CMK (cell line): ENCODE measurements at regions not wholly inside any gene's neighbourhood (a gene's known extent, or its start where the extent isn't known, plus 50 kb on each side); places are given as distances from the start of the nearest gene placed in this dataset.
"Not testable (repeated sequence)": the region's sequence is repeated elsewhere in the genome, so short reads cannot be mapped to it uniquely, and the experiment has no call there.

Experiments used
- DNase-seq: peaks from one replicate; pipeline ENCODE4 v3.0.0-alpha.2; 2010; ENCODE audit warnings: low read depth

DNA sequence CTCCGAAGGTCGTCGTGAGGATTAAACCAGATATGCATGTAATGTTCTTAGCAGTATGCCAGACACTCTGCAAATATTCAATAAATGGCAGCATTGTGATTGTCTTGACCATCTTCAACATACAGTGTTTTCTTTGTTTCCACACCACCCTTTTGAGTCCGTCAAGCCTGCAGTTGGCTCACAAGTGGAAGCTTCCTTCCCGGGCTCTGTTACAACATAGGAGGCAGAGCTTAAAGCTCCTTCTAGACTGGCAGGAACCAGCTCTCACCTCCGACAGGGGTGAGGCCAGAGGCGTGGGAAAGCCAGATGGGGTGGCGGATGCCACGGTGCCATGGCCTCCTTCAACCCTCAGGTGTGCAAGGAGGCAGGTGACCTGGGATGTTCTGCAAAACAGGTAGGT lies 138.3 kb downstream of the FOXL1 start:
- no peak for DNase-seq

DNA sequence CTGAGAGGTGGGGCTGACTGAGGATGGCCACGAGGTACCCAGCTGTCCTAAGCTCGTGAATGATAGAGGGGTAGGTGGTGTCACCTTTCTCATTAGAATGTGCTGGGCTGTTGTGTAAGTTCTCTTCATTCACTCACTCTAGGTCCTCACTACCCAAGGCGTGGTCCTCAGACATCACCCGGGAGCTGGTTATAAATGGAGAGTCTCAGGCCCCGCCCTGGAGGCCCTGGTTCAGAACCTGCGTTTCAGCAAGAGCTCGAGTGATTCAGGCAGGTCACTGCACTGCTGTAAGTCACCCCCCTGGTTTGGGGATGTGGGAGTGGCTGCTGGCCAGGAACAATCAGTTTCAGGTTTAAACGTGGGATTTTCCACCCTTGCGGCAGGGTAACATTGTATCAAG lies 139.8 kb downstream of the FOXL1 start:
- no peak for DNase-seq

DNA sequence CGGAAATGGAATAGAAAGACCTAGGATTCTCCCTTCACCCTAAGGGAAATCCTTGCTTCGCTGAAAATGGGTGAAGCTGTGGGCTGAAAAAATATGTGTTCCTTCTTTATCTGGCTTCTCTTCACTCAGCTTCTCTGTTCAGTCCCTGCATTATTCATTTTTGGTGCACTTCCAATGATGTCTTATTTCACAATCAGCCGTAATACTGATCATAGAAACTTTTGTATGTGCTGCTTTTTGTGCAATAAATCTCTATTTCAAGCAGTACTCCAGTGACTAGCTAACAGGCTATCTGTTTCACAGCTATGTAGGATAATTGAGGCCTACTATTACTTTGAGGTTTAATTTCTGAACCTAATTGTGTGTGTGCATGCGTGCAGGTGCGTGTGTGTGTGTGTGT lies 144.6 kb downstream of the FOXL1 start:
- no peak for DNase-seq

DNA sequence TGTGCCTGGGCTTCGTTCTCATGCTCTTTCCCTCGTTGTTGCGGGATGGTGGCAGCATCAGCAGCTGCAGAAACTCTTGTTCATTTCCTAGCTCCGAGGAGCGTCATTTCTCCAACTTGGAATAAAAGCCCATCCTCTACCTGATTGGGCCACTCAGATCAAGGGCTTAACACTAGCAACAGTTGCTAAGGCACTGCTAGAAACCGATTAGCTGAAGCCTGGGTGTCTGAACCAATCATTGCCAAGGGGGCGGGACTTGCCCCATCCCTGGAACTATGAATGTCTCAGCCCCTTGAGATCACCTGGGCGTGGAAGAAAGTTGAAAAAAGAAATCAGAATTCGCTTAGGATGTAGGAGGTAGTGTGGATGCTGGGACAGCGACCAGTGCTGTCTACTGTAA lies 145.3 kb downstream of the FOXL1 start:
- no peak for DNase-seq

DNA sequence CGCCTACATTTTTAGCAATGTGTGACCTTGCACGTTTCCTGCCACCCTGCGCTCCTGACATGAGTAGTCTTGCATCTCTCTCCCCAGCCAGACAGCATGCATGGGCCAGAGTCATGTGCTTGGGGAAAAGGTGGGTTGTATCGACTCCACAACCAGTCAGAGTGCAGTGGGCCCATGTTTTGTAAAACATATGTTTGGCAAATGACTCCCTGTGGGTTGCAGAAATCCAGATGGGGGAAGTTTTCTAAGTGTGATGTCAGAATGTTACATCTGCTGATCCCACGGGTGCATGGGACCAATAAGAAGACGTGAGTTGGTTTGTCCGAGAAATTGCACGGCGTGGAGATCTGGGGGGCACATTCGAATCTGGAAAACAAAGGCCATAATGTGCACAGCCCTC lies 147.1 kb downstream of the FOXL1 start:
- DNase-seq = no peak

DNA sequence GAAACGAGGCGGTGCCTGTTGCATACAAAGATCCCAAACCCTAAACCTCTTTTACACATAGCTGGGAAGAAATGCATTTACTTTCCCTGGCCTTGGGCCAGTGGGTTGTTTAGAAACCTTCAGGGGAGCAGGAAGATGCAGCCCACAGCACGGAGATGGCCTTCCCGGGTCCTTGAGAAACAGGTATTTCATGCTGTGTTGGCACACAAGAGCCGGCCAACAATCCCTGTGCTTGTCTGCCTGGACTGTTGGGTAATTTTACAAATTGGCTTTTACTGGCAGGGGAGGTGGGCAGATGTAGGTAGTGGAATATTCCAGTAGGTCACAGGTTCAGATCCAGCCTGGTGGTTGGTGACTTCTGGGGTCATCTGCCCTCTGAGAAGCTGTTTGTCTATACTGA lies 148.0 kb downstream of the FOXL1 start:
- DNase-seq = no peak

DNA sequence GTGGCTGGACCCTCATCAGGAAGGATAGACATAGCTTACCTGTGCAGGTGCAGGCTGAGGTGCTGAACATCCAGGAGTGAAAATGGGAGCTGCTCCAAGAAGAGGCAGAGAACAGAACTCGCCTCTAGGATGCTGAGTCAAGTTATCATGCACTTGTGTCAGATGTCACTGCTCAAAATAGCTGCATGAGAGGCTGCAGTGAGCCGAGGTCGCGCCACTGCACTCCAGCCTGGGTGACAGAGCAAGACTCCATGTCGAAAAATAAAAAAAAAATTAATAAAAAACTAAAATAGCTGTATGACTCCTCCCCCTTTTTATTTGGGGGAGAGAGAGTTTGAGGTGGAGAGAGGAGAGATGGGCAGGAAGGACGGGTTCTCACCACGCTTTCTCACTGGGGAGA lies 148.8 kb downstream of the FOXL1 start:
- no peak for DNase-seq

DNA sequence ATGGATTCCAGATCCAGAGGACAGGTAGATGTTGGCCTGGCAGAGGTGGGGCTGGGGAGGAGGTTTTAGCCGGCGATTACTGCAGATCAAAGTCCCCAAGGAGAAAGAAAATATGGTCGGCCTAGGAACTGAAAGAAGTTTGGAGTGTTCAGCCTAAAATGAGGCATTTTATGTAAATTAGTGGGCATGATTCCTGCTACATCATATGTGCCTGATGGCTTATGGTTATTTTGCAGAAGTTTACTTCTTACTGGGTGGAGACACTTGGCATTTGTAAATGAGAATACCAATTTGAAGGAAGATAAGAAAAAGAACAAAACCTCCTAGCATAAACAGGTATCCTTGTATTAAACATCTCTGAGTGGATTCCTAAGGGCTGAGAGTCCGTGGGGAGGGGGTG lies 149.3 kb downstream of the FOXL1 start:
- no peak for DNase-seq

DNA sequence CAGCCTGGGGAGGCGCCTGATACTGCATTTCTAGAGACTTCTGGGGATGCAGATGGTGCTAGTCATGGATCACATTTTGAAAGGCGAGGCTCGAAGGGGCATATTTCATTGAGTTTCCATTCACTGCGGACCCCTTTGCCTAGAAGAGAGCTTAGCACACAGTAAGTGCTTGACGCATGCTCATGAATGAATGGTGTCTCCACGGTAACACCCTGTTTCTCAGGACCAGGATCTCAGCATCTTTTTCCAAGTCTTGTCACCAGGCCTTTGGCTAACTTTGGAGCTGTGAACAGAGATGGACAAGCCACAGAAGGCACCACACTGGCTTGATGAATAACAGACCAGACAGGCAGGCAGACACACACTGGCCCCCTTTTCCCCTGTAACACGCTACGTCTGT lies 151.3 kb downstream of the FOXL1 start:
- no peak for DNase-seq

DNA sequence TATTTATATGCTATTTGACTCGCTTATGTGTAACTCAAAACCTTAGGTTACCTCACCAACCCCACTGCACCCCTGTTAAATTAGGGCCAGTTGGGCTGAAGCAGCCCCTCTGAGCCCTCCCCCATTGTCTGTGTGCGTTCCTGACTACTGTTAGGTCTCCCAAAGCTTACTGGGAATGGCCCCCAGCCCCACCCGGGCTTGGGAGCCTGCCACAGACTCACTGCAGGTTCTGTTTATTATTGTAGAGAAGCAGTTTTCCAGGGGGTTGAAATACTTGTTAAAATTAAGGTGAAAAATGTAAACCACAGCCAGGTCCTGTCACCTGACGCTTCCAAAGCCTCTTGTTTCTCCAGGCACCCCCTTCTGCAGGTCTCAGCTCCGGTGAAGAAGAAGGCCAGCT lies 151.7 kb downstream of the FOXL1 start:
- no peak for DNase-seq

DNA sequence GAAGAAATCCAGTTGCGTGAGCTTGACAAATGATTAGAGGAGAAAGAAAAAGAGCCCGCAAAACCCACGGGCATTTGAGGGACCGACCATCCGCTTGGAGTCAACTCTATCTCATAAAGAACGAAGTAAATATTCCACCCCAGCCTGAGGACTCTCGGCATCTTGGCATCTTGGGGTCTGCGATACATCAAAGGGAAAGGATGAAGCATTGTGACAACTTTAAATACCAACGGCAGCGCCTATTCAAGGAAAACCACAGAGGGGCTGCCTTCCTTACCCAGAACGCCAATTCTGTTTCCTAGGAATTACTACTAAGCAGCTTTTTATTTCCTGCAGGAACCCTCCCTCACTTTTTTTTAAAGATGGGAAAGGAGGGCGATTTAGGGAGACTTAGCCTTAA lies 152.2 kb downstream of the FOXL1 start:
- DNase-seq = no peak

DNA sequence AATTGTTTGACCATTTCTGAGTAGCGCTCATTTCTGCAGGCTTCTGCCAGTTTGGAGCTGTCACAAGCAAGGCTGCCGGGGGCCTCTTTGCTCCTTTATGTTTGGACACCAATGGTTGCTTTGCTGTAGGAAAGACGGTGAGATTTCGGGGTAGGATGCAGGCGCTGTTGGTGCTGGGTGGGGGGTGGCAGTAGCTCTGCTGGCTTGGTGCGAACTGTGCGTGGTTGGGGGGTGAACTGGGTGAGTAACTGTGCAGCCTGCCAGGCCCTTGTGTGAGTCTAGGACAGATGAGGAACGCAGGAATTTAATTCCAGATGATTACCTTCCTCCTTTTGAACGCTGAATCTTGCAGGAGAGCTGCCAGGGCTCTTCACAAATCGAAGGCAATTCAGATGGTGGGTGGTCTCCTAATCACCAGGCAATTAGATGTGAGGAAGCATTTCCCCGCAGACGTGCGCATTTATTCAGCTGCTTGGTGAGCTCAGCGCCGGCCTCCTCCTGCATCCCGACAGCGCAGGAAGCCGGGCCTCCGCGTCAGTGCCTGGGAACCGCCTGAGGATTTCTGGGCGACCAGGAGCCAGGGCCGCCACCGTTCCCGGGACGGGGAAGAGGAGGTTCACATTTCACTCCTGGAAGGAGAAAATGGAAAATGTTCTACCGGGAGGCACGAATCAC lies 154.4 kb downstream of the FOXL1 start:
- no peak for DNase-seq

DNA sequence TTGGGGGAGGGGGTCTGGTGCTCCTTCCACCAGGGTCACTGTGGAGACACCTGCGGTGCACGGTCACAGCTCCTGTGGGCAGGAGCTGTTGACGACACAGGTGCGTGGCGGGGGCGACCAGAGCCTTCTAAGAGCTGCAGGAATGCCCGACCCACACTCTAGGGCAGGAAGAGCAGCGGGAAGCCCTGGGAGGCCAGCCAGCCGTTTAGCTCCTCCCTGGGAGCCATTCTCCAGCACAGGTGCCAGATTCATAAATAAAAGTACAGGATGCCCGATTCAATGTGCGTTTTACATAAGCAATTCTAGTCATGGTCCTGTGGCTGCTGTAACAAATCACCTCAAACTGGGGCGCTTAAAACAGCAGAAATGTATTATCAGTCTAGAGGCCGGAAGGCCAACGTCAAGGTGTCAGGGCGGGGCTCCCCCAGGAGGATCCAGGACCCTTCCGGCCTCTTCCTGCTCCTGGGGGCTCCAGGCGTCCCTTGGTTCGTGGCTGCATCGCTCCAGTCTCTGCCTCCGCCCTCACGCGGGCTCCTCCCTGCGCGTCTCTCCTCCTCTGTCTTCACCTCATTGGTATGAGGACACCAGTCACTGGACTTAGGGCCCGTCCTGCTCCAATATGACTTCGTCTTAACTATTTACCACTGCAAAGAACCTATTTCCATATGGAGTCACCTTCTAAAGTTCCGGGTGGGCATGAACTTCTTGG lies 155.4 kb downstream of the FOXL1 start:
- no peak for DNase-seq

DNA sequence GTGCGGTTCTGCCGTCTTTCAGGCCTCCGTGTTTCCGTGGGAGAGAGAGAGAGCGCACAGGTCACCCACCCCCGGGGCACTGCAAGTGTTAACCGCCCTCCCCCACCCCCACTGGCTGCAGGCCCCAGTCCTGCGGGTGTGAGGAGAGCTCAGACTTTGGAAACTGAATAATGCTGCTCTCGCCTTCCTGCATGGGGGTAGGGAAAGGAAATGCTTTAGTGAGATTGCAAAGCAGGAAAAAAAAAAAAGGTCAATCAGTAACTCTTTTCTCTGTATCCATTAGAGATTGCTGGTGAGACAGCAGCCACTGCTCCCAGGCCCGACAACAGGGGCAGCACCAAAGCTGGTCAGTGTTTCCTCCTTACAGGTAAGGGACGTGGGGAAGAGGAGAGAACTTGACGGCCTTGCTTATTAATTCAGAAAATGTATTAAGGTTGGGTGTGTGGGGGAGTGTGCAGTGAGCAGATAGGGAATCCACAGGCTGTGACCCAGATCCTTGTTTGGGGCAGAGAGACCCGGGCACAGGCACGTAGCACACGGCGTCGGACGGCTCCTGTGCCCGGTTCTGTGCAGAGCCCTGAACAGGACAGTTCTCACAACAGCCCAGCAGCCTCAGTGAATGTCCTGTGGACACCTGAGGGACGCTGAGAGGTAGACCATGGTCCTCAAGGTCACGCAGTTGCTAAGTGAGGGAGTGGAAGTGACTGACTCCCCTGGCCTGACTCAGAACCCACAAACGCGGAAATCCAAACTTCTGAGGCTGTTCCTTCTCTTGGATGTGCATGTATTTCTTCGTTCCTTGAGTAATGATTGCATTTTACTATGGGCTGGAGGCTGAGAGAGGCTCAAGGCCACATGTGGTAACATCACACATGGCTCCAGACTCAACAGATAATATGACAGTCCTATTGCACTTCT lies 156.5 kb downstream of the FOXL1 start:
- DNase-seq = no peak

DNA sequence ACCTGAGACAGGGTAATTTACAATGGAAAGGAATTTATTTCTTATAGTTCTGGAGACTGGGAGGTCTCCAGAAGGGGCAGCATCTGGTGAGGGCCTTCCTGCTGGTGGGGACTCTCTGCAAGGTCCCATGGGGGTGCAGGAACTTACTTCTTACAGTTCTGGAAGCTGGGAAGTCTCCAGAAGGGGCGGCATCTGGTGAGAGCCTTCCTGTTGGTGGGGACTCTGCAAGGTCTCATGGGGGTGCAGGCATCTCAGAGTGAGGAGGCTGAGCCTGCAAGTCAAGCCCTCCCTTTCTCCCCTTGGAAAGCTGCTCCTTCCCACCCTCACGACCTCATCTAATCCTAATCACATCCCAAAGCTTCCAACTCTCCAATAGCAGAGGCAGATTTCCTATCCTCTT lies 157.4 kb downstream of the FOXL1 start:
- no peak for DNase-seq

DNA sequence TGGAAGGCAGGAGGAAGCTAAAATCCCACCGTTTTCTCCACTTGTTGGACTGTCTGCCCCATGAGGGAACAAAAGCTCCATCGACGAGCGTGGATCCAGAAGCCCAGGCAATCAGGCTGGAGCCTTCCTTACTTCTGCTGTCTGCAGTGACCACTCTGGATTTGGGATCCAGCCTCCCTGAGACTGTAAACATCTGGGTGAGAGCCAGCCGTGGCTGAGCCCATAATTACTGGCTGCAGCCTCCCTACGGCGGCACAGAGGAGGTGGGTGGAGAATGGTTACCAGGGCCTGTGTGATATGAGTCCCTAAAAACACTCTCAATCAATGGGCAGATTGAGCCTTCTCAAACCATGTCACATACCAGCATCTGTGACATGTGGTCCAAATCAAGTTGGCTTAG lies 158.2 kb downstream of the FOXL1 start:
- no peak for DNase-seq

DNA sequence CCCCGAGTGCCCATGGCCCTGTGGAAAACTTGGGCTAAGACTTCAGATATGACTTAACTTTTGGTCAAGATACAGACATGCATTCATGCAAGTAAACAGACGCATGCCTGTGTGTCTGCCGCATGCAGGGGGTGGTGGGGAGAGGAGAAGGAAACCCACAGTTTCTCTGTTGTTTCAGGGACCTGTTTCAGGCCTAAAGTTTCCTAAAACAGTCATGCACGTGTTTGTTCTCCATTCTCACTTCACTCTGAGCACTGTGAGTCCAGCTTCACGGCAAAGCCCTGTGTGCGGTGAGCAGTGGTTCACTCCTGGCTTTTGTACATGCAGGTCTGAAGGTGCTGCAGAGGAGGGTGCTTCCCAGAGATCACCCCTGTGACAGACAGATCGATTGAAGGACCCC lies 158.7 kb downstream of the FOXL1 start:
- no peak for DNase-seq

DNA sequence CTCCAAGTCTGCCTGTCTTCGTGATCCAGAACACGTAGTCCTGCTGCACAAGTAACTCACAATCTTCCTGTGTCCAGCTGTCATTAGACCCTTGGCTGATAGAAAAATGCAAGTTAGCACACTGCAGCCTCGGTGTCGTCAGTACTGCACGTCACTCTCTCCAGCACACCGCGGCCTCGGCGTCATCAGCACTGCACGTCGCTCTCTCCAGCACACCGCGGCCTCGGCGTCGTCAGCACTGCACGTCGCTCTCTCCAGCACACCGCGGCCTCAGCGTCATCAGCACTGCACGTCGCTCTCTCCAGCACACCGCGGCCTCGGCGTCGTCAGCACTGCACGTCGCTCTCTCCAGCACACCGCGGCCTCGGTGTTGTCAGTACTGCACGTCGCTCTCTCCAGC lies 160.0 kb downstream of the FOXL1 start:
- not testable (repeated sequence) for DNase-seq

DNA sequence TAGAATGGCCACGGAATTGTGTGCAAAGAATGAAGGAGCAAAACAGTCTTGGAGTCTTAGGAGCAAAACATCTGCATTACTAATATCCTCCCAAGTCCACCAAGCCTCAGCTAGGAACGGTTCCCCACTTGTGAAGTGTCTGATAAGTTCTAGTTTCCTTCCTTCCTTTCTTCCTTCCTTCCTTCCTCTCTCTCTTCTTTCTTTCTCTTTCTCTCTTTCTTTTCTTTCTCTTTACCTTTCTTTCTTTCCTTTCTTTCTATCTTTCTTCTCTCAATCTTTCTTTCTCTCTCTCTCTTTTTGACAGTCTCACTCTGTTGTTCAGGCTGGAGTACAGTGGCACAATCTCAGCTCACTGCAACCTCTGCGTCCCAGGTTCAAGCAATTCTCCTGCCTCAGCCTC lies 160.8 kb downstream of the FOXL1 start:
- DNase-seq = no peak

DNA sequence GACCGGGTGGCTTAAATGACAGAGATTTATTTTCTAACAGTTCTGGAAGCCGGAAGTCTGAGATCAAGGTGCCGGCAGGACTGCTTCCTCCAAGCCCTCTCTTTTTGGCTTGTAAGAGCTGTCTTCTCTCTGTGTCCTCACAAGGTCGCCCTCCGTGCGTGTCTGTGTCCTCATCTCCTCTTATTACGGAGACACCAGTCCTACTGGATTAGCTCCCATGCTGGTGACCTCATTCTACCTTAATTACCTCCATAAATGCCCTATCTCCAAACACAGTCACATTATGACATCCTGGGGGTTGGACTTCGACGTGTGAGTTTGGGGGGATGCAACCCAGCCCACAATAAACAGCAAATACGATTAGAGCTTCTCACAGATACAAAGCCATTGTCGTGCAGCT lies 161.5 kb downstream of the FOXL1 start:
- no peak for DNase-seq

DNA sequence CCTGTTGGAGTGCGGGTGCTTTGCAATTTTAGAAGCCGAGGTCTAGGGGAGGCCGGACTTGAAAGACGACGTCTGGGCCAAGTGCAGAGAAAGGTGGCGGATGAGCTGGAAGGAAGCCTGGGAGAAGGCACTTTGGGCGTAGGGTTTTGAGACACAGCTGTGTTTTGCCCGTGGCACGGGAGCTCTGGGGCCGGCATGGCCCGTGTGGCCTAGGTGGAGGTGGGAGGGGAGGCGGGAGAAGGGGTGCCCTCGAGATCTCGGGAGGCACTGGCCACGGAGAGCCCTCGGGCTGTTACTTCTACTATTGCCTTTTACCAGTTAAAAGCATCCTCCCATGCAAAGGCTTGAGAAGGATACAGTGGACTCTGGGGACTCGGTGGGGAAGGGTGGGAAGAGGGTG lies 161.9 kb downstream of the FOXL1 start:
- DNase-seq = no peak

DNA sequence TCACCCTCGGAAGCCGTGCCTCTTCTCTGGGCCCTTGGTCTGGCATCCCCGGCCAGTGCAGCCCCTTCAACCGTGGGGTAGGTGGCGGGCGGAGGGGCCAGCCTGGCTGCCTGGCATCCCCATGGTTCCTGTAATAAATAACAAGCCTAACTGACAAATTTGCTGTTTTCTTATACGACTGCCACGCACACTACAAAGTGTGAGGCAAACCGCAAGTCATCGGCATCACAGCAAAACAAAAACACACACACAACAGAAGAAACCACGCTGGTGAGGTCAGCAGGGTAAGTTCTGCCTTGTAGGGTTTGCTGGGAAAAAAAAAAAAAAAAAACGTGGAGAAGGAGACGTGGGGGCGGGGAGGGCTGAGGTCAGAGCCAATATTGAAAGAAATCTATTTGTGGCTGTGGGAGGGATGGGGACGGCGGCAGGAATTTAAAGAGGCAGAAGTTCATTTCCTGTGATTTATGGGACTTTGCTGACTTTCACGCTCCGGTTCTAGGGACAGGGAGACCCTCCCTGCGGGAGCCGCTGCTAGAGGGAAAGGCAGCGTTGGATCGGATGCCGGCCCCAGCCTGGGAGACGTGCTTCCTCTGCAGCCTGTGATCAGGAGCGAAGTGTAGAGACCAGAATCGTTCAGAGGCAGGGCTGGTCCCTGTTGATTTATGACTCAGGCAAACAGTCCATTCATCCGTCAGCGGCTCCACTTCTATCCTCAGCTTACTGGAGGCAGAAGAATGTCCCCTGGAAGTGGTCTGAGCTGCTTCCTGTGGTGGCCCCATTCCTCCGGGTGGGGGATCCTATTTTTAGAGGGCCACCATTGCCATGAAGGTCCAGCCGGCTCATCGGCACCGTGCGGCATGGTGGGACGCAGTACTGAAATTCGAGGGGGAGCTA lies 162.8 kb downstream of the FOXL1 start:
- no peak for DNase-seq
